Colonic mucosa (tissue), 4 donors: ENCODE measurements at regions not wholly inside any gene's neighbourhood (a gene's known extent, or its start where the extent isn't known, plus 50 kb on each side); places are given as distances from the start of the nearest gene placed in this dataset.

Source experiments
- DNase-seq: peaks from one replicate; pipeline ENCODE4 v3.0.0-alpha.2; 2020
- H3K27ac ChIP-seq: fragments of 200-600 bp; one replicate; pipeline ENCODE4 v1.8.0; 2021
- H3K27me3 ChIP-seq: fragments of 200-600 bp; one replicate; pipeline ENCODE4 v1.8.0; 2021
- H3K36me3 ChIP-seq: fragments of 200-600 bp; one replicate; pipeline ENCODE4 v1.8.0; 2021
- H3K4me1 ChIP-seq: fragments of 200-600 bp; one replicate; pipeline ENCODE4 v1.8.0; 2021; ENCODE audit warnings: mild to moderate bottlenecking
- H3K4me3 ChIP-seq: fragments of 200-600 bp; one replicate; pipeline ENCODE4 v1.8.0; 2021
- H3K9ac ChIP-seq, 2 donors: one replicate each; pipeline ENCODE4 v1.7.0; 2013; ENCODE audit warnings: control low read depth in 2 of 2, low read depth in 2 of 2, low read length in 2 of 2
- H3K9me3 ChIP-seq: fragments of 200-600 bp; one replicate; pipeline ENCODE4 v1.8.0; 2021
- CTCF ChIP-seq: fragments of 200-600 bp; IDR thresholded peaks from one replicate; pipeline ENCODE4 v1.8.0; 2022; ENCODE audit warnings: antibody characterized with exemption, mild to moderate bottlenecking
- intact Hi-C: fragments of 100-400 bp; cut with DNase I; formaldehyde crosslinking; loops from one replicate; pipeline ENCODE4 v1.14.1; 2022
- donor health status: healthy.
- donor health status: DM: no; HTN: no; CAD: no.
- donor health status: DM: no; HTN: no; CAD: no.

GRCh38 chr9:81758123-81758797 is 68.9 kb upstream of the TLE1 start:
- no peaks in the 10 kb centered on the region for H3K27me3 ChIP-seq
- no peaks in the 10 kb centered on the region for H3K9me3 ChIP-seq
- no peaks in the 10 kb centered on the region for H3K36me3 ChIP-seq
- H3K4me3 ChIP-seq = no peak overlapping the region
- TF ChIP-seq CTCF = no peak
- H3K27ac ChIP-seq = no peak overlapping the region
- H3K4me1 ChIP-seq = no peaks in the 10 kb centered on the region
- no peak for DNase-seq
- H3K9ac ChIP-seq = no peak overlapping the region
- intact Hi-C loops = no loop called here

GRCh38 chr9:81759680-81760215 is 70.4 kb upstream of the TLE1 start:
- Histone ChIP-seq H3K9me3 (no peaks in the 10 kb centered on the region), H3K27ac (no peak overlapping the region), H3K36me3 (no peaks in the 10 kb centered on the region), H3K4me3 (no peak overlapping the region), H3K27me3 (no peaks in the 10 kb centered on the region), H3K9ac (no peak overlapping the region), H3K4me1 (no peaks in the 10 kb centered on the region)
- intact Hi-C loops = no loop called here
- DNase-seq = no peak
- no peak for TF ChIP-seq CTCF

- H3K9ac ChIP-seq = no peak overlapping the region
- H3K9me3 ChIP-seq = no peaks in the 10 kb centered on the region
- H3K27me3 ChIP-seq = no peaks in the 10 kb centered on the region
- no peak overlapping the region for H3K27ac ChIP-seq
- H3K36me3 ChIP-seq = no peaks in the 10 kb centered on the region
- no peak for DNase-seq
- no peak overlapping the region for H3K4me3 ChIP-seq
- H3K4me1 ChIP-seq = no peaks in the 10 kb centered on the region
- no peak for TF ChIP-seq CTCF
- intact Hi-C loops = no loop called here
These were observed 78.6 kb upstream of the TLE1 start for GRCh38 chr9:81767921-81768320.

- no peaks in the 10 kb centered on the region for H3K4me1 ChIP-seq
- H3K9me3 ChIP-seq = no peaks in the 10 kb centered on the region
- no peak for TF ChIP-seq CTCF
- H3K27me3 ChIP-seq = no peaks in the 10 kb centered on the region
- no peak overlapping the region for H3K4me3 ChIP-seq
- no peaks in the 10 kb centered on the region for H3K36me3 ChIP-seq
- H3K9ac ChIP-seq = no peak overlapping the region
- no peak for DNase-seq
- intact Hi-C loops = no loop called here
- H3K27ac ChIP-seq = no peak overlapping the region
These were observed 82.2 kb upstream of the TLE1 start for GRCh38 chr9:81771571-81771970.

GRCh38 chr9:81772144-81772543 is 82.8 kb upstream of the TLE1 start:
- Histone ChIP-seq H3K36me3 (no peaks in the 10 kb centered on the region), H3K4me1 (no peaks in the 10 kb centered on the region), H3K4me3 (no peak overlapping the region), H3K9me3 (no peaks in the 10 kb centered on the region), H3K27ac (no peak overlapping the region), H3K27me3 (no peaks in the 10 kb centered on the region), H3K9ac (no peak overlapping the region)
- DNase-seq = no peak
- intact Hi-C loops = no loop called here
- no peak for TF ChIP-seq CTCF
